HG02981 (cell line): ENCODE measurements at regions not wholly inside any gene's neighbourhood (a gene's known extent, or its start where the extent isn't known, plus 50 kb on each side); places are given as distances from the start of the nearest gene placed in this dataset.

ENCODE experiments used
- ATAC-seq: cut with Tn5 transposase; IDR thresholded peaks from one replicate; pipeline ENCODE4 v1.9.1; 2021; ENCODE audit warnings: mild to moderate bottlenecking, moderate library complexity; ENCODE audit not compliant: unreplicated experiment

GRCh38 chr7:23971031-23971430 lies 261.0 kb downstream of the STK31 start:
- ATAC-seq: no peak

DNA sequence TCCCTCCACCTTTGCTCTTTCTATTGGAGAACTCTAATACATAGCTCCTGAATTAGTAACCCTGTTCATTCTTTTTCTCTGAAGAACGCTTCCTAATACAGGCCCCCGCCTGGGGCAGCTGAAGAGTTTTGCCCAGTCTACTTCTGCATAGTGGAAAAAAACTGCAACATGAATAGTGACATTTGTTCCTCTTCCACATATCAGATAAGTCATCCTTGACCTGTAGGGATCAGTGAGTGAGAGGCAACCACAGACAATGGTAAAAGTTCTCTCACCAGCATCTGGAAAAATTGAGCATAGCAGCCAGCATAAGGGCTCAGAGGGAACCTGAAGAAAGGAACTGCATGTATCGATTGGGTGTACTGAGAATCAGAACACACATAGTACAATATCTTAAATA lies 262.0 kb downstream of the STK31 start:
- no peak for ATAC-seq

DNA sequence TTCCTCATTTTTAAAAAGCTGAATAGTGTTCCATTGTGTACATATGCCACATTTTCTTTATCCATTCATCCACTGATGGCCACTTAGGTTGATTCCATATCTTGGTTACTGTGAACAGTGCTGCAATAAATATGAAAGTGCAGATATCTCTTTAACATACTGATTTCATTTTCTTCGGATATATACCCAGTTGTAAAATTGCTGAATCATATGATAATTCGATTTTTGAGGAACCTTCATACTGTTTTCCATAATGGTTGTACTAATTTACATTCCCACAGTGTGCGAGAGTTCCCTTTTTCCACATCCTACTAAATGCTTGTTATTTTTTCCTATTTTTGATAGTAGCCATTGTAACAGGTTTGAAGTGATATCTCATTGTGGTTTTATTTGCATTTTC lies 263.2 kb downstream of the STK31 start:
- ATAC-seq: no peak

DNA sequence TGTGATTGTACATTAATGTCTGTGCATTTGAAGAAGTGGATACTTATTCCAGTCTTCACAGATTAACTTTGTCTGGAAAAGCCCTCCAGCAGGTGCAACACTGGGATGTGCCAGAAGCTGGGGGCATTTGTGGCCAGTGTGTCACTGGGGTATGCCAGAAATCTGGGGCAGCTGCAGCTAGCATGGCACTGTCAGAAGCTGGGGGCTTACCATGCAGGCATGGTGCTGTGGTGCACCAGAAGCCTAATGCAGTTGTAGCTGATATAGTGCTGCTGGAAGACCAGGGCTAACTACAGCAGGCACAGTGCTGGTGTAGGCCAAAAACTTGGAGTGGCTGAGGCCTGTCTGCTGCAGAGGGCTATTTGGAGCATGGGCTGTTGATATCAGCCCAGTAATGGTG lies 270.1 kb downstream of the STK31 start:
- no peak for ATAC-seq

- no peak for ATAC-seq
These were observed 271.3 kb downstream of the STK31 start for GRCh38 chr7:23981314-23981713.

DNA sequence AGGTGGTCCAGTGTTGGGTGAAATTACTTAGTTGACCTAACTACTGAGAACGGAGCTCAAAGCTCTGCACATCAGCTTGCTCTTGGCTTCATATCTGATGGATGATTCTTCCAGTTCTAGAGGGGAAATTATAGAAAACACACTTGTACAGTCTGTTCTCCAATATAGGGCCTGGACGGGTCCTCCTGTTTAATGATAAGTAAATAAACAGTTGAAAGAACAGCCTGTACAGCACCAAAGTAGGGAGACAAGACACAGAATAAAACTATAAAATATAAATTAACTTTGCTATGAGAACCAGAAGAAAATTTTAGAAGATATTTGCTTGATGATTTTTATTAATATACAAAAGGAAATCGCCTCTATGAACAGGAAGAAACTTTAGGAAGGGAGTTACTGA lies 271.7 kb downstream of the STK31 start:
- ATAC-seq: no peak

GRCh38 chr7:24005517-24005916 lies 278.5 kb upstream of the NPY start:
- no peak for ATAC-seq

DNA sequence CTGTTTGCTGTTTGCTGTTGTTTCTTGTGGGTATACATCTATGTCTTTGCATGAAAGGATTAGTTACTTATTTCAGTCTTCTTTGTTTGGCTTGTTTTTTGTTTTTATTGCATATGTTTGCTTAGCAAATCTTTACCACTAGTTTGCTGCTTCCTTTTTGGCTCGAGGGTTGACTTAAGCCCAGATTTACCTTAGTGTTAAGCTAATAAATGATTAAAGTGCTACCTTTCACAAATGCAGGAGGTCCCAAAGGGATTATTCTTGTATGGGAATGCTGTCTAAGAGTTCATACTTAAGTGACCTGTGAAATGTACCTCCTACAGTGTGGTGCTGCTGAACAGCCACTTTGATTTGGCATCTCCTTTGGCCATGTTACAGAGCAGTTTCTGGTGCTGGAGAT lies 273.5 kb upstream of the NPY start:
- no peak for ATAC-seq

DNA sequence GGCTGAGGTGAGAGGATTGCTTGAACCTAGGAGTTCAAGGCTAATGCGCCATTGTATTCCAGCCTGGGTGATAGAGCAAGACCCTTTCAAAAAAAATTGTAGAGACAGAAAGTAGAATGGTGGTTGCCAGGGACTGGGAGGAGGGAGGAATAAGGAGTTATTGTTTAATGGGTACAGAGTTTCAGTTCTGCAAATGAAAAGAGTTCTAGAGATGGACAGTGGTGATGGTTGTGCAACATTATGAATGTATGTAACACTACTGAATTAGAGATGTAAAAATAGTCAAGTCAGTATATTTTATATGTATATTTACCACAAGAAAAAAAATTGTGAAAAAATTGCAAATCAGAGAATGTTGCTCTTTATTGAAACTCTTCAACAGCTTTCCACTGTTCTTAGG lies 266.5 kb upstream of the NPY start:
- ATAC-seq: no peak

DNA sequence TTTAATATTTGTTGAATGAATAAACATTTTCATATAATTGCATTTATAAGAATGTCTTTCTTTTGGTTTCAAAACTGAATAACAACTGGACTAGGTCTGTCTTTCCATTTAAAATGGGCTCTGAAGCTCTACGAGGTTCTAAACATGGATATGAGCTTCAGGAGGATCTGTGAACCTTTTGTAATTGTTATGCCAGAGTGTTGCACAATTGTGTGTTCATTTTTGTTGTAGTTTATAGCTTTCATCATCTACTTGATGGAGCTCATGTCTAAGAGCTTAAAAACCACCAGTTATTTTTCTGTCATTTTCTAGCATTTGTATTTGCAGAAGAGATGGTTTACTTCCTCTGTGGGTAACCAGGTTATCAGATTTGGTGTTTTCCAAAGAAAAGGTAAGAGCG lies 265.7 kb upstream of the NPY start:
- no peak for ATAC-seq

GRCh38 chr7:24019841-24020240 lies 264.1 kb upstream of the NPY start:
- ATAC-seq: no peak

GRCh38 chr7:24024276-24025068 lies 259.5 kb upstream of the NPY start:
- no peak for ATAC-seq

DNA sequence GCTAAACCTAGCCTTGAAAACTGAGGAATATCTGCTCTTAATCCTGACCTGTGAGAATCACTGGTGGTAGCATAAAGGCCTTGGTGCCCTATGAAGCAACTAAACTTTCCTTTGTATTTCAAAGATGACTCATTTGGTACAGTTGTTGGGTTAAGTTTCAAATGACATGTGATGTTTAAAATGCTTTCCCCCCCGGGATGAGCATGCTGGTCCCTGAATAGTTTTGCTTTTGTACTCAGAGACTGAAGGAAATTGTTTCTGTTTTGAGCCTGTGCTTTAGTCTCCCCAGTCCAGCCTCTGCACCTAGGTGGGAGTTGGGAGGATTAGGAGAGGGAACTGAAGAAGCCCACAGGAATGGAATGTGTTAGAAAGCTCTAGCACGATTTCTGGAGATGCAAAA lies 258.9 kb upstream of the NPY start:
- no peak for ATAC-seq

GRCh38 chr7:24025765-24026164 lies 258.2 kb upstream of the NPY start:
- ATAC-seq: no peak

- ATAC-seq: no peak
These were observed 257.6 kb upstream of the NPY start for GRCh38 chr7:24026351-24026750.

DNA sequence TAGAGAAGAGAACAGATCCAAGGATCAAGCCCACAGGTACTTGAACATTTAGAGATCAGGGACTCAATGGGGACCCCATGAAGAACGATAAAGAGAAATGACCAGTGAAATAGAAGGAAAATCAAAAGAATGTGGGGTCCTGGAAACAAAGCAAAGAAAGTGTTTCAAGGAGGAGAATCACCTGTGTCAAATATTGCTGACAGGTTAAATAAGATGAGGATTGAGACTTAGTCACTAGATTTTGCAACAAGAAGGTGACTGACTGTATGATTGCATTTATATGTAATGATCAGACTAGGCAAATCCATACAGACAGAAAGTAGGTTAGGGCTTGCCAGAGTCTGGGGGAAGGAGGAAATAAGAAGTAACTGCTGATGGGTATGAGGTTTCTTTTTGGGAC lies 254.9 kb upstream of the NPY start:
- ATAC-seq: no peak

- ATAC-seq: no peak
These were observed 249.7 kb upstream of the NPY start for GRCh38 chr7:24034251-24034650.

DNA sequence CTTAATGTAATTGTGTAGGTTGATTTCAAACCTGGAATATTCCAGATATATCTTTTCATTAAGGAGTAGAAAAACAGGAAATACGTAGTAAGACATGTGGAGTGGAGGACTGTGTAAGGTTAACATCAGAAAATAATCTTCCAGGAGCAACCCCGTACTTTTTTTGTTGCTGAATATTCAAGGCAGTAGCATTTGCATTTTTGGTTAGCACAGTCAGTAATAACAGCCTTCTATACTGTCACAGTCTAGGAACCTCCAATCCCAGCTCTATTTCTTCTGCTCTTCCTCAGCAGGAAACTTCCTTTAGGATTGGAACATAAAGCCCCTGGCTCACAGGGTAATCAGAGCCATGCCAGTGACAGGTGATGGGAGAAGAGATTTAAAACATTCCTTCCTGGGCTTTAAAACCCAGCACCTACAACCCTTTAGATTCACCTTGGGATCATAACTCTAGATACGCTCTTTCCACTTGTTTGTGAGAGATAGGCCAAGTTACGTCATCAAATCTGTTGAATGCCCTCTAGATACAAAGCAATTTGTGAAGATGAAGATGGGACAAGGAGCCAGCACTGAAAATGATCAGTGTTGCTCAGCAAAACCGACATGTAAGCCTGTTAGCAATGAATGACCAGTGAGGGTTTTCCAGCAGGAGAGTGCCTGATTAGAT lies 248.5 kb upstream of the NPY start:
- ATAC-seq: no peak

- ATAC-seq: no peak
These were observed 248.0 kb upstream of the NPY start for GRCh38 chr7:24036033-24036412.

DNA sequence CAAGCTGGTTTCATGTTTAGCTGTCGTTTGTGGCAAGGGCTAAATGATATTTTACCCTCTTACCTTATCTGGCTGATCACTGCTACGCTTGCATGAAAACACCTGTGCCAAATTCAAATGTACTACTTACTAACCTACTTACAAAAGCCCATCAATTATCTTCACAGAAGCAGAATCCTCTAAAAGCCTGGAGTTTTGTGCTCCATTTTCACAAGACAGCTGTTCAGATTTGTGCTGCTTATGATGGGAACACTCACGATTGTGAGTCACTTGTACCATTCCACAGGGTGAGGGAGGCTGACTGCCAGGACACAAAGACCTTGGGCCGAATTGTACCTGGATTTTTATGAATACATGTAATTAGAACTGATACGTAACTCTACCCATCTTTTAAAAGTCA lies 245.0 kb upstream of the NPY start:
- no peak for ATAC-seq

DNA sequence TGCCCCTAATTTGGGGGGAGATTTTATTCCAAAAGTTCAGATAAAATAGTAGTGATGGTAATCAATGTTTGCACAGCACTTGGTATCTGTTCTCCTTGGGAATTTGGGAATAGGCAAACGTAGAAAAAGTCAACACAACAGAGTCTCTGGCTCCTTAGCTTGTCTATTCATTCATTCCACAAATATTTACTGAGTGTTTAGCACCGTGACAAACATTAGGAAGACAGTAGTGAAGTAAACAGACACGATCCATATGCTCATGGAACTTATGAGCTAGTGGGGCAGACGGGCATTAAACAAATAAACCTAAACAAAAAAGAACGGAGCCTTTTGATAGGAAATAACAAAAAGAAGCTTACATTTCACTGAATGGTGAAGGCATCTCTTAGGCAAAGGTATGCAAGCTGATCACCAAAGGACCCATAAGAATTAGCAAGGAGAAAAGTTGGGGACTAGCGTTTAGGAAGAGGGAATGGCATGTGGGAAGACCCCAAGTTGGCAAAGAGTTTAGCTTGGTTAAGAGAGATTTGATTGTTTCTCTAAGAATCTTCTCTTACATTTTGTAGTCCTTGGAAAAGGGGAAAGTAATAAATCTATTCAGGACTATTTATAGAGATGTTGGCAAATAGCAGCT lies 243.9 kb upstream of the NPY start:
- ATAC-seq: no peak

GRCh38 chr7:24042028-24042427 lies 242.0 kb upstream of the NPY start:
- ATAC-seq: no peak
